ENCODE measurements at regions not wholly inside any gene's neighbourhood (a gene's known extent, or its start where the extent isn't known, plus 50 kb on each side); places are given as distances from the start of the nearest gene placed in this dataset.

DNA sequence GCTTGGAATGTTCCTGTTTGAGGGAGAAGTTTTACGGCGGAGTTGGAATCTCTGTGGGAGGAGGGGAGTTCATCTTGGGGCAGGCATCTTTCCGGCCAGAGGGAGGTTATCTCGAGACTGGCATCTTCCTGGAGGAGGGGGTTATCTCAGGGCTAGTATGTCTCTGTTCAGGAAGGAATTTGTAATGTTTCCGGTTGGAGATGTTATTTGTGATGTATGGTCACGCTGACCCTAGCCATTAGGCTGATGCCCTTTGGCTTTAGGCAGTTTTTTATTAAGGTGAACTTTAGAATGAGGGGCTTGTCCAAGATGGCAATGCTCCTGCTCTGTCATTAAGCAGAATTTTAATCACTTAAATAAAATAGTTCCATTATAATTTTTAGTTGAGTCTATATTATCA lies 449.7 kb downstream of the PCDH10 start:
- no peak for DNase-seq
- ChIA-PET CTCF (no interaction called here), POLR2A (ENCODE audit: unreplicated experiment) (no interaction called here)
- H3K4me2 ChIP-seq (ENCODE audit: low read length), result no peak overlapping the region
- no peaks in the 10 kb centered on the region for H3F3A ChIP-seq (ENCODE audit: low read length, unreplicated experiment)
- intact Hi-C loops (cut with micrococcal nuclease), result no loop called here
- BruUV-seq (replicated peaks), result no TSS peak
- no peak overlapping the region for H3K4me3 ChIP-seq (ENCODE audit: low read length)
- H3K4me1 ChIP-seq (ENCODE audit: insufficient read depth, low read length), result peaks cover 6% of the 10 kb centered on the region; the same call in 1 of the 2 replicates
- no peaks in the 10 kb centered on the region for H3K9me2 ChIP-seq (replicated peaks; ENCODE audit: low read length)
- H4K20me1 ChIP-seq (ENCODE audit: low read length), result no peaks in the 10 kb centered on the region
- H3K9ac ChIP-seq (ENCODE audit: low read length), result no peak overlapping the region
- no peaks in the 10 kb centered on the region for H3K79me2 ChIP-seq (ENCODE audit: low read length)
- H2AFZ ChIP-seq (ENCODE audit: low read length), result no peak overlapping the region
- H3K27me3 ChIP-seq (ENCODE audit: low read length), result no peaks in the 10 kb centered on the region
- no peaks in the 10 kb centered on the region for H3K9me3 ChIP-seq (ENCODE audit: low read length)
- ATAC-seq, result no peak
- TF ChIP-seq EZH2 (IDR thresholded peaks at IDR 0.05; ENCODE audit: low read length, unreplicated experiment) (no peak), EZH2phosphoT487 (IDR thresholded peaks at IDR 0.05; ENCODE audit: borderline replicate concordance, low read length) (no peak)
- TF ChIP-seq, protein P1, sequence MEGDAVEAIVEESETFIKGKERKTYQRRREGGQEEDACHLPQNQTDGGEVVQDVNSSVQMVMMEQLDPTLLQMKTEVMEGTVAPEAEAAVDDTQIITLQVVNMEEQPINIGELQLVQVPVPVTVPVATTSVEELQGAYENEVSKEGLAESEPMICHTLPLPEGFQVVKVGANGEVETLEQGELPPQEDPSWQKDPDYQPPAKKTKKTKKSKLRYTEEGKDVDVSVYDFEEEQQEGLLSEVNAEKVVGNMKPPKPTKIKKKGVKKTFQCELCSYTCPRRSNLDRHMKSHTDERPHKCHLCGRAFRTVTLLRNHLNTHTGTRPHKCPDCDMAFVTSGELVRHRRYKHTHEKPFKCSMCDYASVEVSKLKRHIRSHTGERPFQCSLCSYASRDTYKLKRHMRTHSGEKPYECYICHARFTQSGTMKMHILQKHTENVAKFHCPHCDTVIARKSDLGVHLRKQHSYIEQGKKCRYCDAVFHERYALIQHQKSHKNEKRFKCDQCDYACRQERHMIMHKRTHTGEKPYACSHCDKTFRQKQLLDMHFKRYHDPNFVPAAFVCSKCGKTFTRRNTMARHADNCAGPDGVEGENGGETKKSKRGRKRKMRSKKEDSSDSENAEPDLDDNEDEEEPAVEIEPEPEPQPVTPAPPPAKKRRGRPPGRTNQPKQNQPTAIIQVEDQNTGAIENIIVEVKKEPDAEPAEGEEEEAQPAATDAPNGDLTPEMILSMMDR (conservative IDR thresholded peaks at IDR 0.05; ENCODE audit: low read depth, low read length), result no peak
- no peaks in the 10 kb centered on the region for H3K36me3 ChIP-seq (ENCODE audit: low read depth, low read length)
- H3K27ac ChIP-seq (ENCODE audit: low read length), result no peak overlapping the region

DNA sequence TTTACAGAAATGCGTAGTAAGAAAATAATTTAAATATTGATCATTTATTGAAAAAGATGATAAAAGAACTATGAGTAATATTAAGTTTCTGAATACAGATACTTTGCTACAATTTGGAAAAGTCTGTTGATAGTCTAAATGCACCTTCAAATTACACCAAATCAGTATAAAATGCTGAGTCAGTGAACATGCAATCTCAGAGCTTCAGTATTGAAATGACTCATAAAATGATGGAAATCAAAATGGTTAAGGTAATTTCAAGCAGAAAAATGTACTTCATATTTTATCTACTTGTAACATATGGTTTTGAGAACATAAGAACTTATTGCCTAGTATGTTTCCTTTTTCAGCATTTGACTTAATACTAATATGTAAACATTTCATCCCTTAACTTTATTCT lies 448.2 kb downstream of the PCDH10 start:
- Histone ChIP-seq H2AFZ (ENCODE audit: low read length) (no peak overlapping the region), H4K20me1 (ENCODE audit: low read length) (no peaks in the 10 kb centered on the region), H3K79me2 (ENCODE audit: low read length) (no peaks in the 10 kb centered on the region), H3F3A (ENCODE audit: low read length, unreplicated experiment) (no peaks in the 10 kb centered on the region), H3K4me2 (ENCODE audit: low read length) (no peak overlapping the region), H3K4me3 (ENCODE audit: low read length) (no peak overlapping the region), H3K9me3 (ENCODE audit: low read length) (no peaks in the 10 kb centered on the region), H3K36me3 (ENCODE audit: low read depth, low read length) (no peaks in the 10 kb centered on the region), H3K27ac (ENCODE audit: low read length) (no peak overlapping the region), H3K27me3 (ENCODE audit: low read length) (no peaks in the 10 kb centered on the region), H3K4me1 (ENCODE audit: insufficient read depth, low read length) (peaks cover 6% of the 10 kb centered on the region; the same call in 1 of the 2 replicates), H3K9me2 (replicated peaks; ENCODE audit: low read length) (no peaks in the 10 kb centered on the region), H3K9ac (ENCODE audit: low read length) (no peak overlapping the region)
- ChIA-PET POLR2A (ENCODE audit: unreplicated experiment) (no interaction called here), CTCF (no interaction called here)
- DNase-seq, result no peak
- intact Hi-C loops (cut with micrococcal nuclease), result no loop called here
- TF ChIP-seq EZH2phosphoT487 (IDR thresholded peaks at IDR 0.05; ENCODE audit: borderline replicate concordance, low read length) (no peak), EZH2 (IDR thresholded peaks at IDR 0.05; ENCODE audit: low read length, unreplicated experiment) (no peak)
- TF ChIP-seq, protein P1 (conservative IDR thresholded peaks at IDR 0.05; ENCODE audit: low read depth, low read length), result no peak
- ATAC-seq, result no peak
- BruUV-seq (replicated peaks), result no TSS peak

DNA sequence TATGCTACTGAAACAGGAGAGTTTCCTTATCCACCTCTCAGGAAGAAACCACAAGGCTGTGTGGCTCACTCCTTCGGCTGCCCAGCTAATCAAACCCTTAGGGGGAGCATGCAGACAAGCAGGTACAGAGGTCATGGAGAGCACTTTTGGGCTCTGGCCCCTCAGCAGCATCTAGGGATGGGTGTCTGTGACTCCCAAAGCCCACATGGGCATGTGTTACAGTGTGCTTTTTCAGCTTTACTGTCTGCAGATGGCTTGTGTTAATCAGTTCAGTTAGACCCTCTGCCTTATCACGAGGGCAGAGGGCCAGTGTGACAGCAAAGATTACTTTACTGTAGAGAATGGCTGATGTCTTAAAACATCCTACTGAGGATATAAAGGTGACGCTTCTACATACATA lies 447.4 kb downstream of the PCDH10 start:
- Histone ChIP-seq H3K9ac (ENCODE audit: low read length) (no peak overlapping the region), H3K27ac (ENCODE audit: low read length) (no peak overlapping the region), H3K9me2 (replicated peaks; ENCODE audit: low read length) (no peaks in the 10 kb centered on the region), H3K4me2 (ENCODE audit: low read length) (no peak overlapping the region), H3K79me2 (ENCODE audit: low read length) (no peaks in the 10 kb centered on the region), H3K36me3 (ENCODE audit: low read depth, low read length) (no peaks in the 10 kb centered on the region), H2AFZ (ENCODE audit: low read length) (no peak overlapping the region), H3F3A (ENCODE audit: low read length, unreplicated experiment) (no peaks in the 10 kb centered on the region), H3K9me3 (ENCODE audit: low read length) (no peaks in the 10 kb centered on the region), H3K4me3 (ENCODE audit: low read length) (no peak overlapping the region), H4K20me1 (ENCODE audit: low read length) (no peaks in the 10 kb centered on the region), H3K4me1 (ENCODE audit: insufficient read depth, low read length) (peaks cover 6% of the 10 kb centered on the region; the same call in 1 of the 2 replicates), H3K27me3 (ENCODE audit: low read length) (no peaks in the 10 kb centered on the region)
- BruUV-seq (replicated peaks), result no TSS peak
- ATAC-seq, result no peak
- ChIA-PET CTCF (no interaction called here), POLR2A (ENCODE audit: unreplicated experiment) (no interaction called here)
- intact Hi-C loops (cut with micrococcal nuclease), result no loop called here
- TF ChIP-seq, protein P1 (conservative IDR thresholded peaks at IDR 0.05; ENCODE audit: low read depth, low read length), result no peak
- TF ChIP-seq EZH2 (IDR thresholded peaks at IDR 0.05; ENCODE audit: low read length, unreplicated experiment) (no peak), EZH2phosphoT487 (IDR thresholded peaks at IDR 0.05; ENCODE audit: borderline replicate concordance, low read length) (no peak)
- DNase-seq, result no peak

All from PC-3 (cell line).